Adrenal gland (tissue), 9 donors: ENCODE measurements at regions not wholly inside any gene's neighbourhood (a gene's known extent, or its start where the extent isn't known, plus 50 kb on each side); places are given as distances from the start of the nearest gene placed in this dataset.

Experiments used
- DNase-seq, 7 donors: peaks; one replicate each; pipeline ENCODE4 v3.0.0-alpha.2; 2019 to 2020
- H3K27ac ChIP-seq, 5 donors: fragments of 200-600 bp; sonication (generic) in 4 of 5; 1 replicate in 3 of 5; 2 replicates in 2 of 5; pipeline versions ENCODE4 v1.5.1 to v1.8.0; 2016 to 2020; ENCODE audit warnings: mild to moderate bottlenecking in 1 of 5
- H3K27me3 ChIP-seq: fragments of 200-600 bp; 2 replicates; pipeline ENCODE4 v1.8.0; 2021
- H3K36me3 ChIP-seq, 2 donors: fragments of 200-600 bp; replicated peaks in 1 of 2; 1 replicate in 1 of 2; 2 replicates in 1 of 2; pipeline versions ENCODE4 v1.5.1 to v1.8.0; 2018 to 2022
- H3K4me1 ChIP-seq, 2 donors: fragments of 200-600 bp; replicated peaks in 1 of 2; 1 replicate in 1 of 2; 2 replicates in 1 of 2; pipeline versions ENCODE4 v1.5.1 to v1.8.0; 2018 to 2021
- H3K4me3 ChIP-seq, 4 donors: fragments of 200-600 bp; sonication (generic) in 3 of 4; one replicate each; pipeline ENCODE4 v1.5.1; 2016 to 2018
- H3K9me3 ChIP-seq, 3 donors: fragments of 200-600 bp; sonication (generic) in 1 of 3; replicated peaks in 1 of 3; 1 replicate in 2 of 3; 2 replicates in 1 of 3; pipeline versions ENCODE4 v1.5.1 to v1.8.0; 2016 to 2021
- CTCF ChIP-seq, 6 experiments: fragments of 450-650 bp in 4 of 6; fragments of 200-600 bp in 2 of 6; sonication (generic) in 1 of 6; IDR thresholded peaks; 1 replicate in 5 of 6; 2 replicates in 1 of 6; pipeline versions ENCODE4 v1.5.1 to v1.8.0; 2016 to 2021; ENCODE audit warnings: antibody characterized with exemption in 6 of 6, mild to moderate bottlenecking in 2 of 6, moderate library complexity in 1 of 6
- POLR2A ChIP-seq, 2 donors: fragments of 450-650 bp; IDR thresholded peaks; one replicate each; pipeline ENCODE4 v1.6.1; 2017; ENCODE audit warnings: antibody characterized with exemption in 2 of 2, mild to moderate bottlenecking in 2 of 2, moderate library complexity in 1 of 2
- WGBS, 4 donors: extraction: QIAGEN DNeasy Blood & Tissue Kit in 2 of 4; methylation state at CpG; one replicate each; pipeline versions ENCODE4 v1.1.5 to v1.1.7; 2013 to 2017; 5-methylcytosine and 5-hydroxymethylcytosine counted together
- intact Hi-C, 2 donors: fragments of 100-400 bp; cut with DNase I; formaldehyde crosslinking; loops; one replicate each; pipeline versions ENCODE4 v1.14.1 to v1.15.0; 2022 to 2023
- donor health status: healthy with polysubstance abuse.
- donor health status: Bipolar disorder and iron deficiency.
- donor health status: DM: yes; HTN: yes; CAD: no.
- donor health status: DM: no; HTN: no; CAD: no.
- donor health status: DM: no; HTN: no; CAD: no.

GRCh38 chr13:30112602-30113435 is 194.5 kb downstream of the KATNAL1 start:
- 23 to 26% (median 24%) methylated on average over 19 of the region's 19 CpGs for WGBS, 4 donors
- peak in 1 of 2 donors; percentile 28 for TF ChIP-seq POLR2A (IDR thresholded peaks at IDR 0.05)
- peak; percentile 98 to 100 (median 98) for TF ChIP-seq CTCF (IDR thresholded peaks at IDR 0.05)
- intact Hi-C loops, result loop anchor here (5.0 to 10.0 kb wide), 2 partner anchors 258 to 341 kb away; partner anchors contain the start of gene UBL3 (in 2 of the 2)
- DNase-seq, result peak; percentile 82 to 92 (median 84)
- peaks cover 5 to 19% of the 10 kb centered on the region in 2 donors for H3K4me1 ChIP-seq
- no peaks in the 10 kb centered on the region for H3K27me3 ChIP-seq
- H3K36me3 ChIP-seq, result no peaks in the 10 kb centered on the region
- no peaks in the 10 kb centered on the region for H3K9me3 ChIP-seq
- peak overlapping the region in 2 of 5 donors; percentile 11 to 23 for H3K27ac ChIP-seq
- no peak overlapping the region for H3K4me3 ChIP-seq

GRCh38 chr13:30111810-30112209 is 195.5 kb downstream of the KATNAL1 start:
- H3K4me3 ChIP-seq, result no peak overlapping the region
- H3K9me3 ChIP-seq, result no peaks in the 10 kb centered on the region
- no peak for DNase-seq
- TF ChIP-seq POLR2A (IDR thresholded peaks at IDR 0.05), result no peak
- TF ChIP-seq CTCF (IDR thresholded peaks at IDR 0.05), result no peak
- H3K27me3 ChIP-seq, result no peaks in the 10 kb centered on the region
- intact Hi-C loops, result loop anchor here (5.0 to 10.0 kb wide), 2 partner anchors 257 to 340 kb away; partner anchors contain the start of gene UBL3 (in 2 of the 2)
- H3K27ac ChIP-seq, result no peak overlapping the region
- WGBS, 4 donors, result 85 to 92% (median 89%) methylated on average over 5 of the region's 5 CpGs
- H3K4me1 ChIP-seq, result peaks cover 5 to 19% of the 10 kb centered on the region in 2 donors
- no peaks in the 10 kb centered on the region for H3K36me3 ChIP-seq

- 79 to 94% (median 83%) methylated on average over 9 to 11 of the region's 11 CpGs for WGBS, 4 donors
- intact Hi-C loops, result loop anchor here (5.0 to 10.0 kb wide), 2 partner anchors 256 to 338 kb away; partner anchors contain the start of gene UBL3 (in 2 of the 2)
- TF ChIP-seq CTCF (IDR thresholded peaks at IDR 0.05) (no peak), POLR2A (IDR thresholded peaks at IDR 0.05) (no peak)
- no peaks in the 10 kb centered on the region for H3K27me3 ChIP-seq
- peaks cover 4 to 19% of the 10 kb centered on the region in 2 donors for H3K4me1 ChIP-seq
- DNase-seq, result no peak
- H3K4me3 ChIP-seq, result no peak overlapping the region
- no peaks in the 10 kb centered on the region for H3K36me3 ChIP-seq
- no peak overlapping the region for H3K27ac ChIP-seq
- no peaks in the 10 kb centered on the region for H3K9me3 ChIP-seq
These were observed 196.9 kb downstream of the KATNAL1 start for GRCh38 chr13:30110301-30111070.
